ENCODE measurements at regions not wholly inside any gene's neighbourhood (a gene's known extent, or its start where the extent isn't known, plus 50 kb on each side); places are given as distances from the start of the nearest gene placed in this dataset.

DNA sequence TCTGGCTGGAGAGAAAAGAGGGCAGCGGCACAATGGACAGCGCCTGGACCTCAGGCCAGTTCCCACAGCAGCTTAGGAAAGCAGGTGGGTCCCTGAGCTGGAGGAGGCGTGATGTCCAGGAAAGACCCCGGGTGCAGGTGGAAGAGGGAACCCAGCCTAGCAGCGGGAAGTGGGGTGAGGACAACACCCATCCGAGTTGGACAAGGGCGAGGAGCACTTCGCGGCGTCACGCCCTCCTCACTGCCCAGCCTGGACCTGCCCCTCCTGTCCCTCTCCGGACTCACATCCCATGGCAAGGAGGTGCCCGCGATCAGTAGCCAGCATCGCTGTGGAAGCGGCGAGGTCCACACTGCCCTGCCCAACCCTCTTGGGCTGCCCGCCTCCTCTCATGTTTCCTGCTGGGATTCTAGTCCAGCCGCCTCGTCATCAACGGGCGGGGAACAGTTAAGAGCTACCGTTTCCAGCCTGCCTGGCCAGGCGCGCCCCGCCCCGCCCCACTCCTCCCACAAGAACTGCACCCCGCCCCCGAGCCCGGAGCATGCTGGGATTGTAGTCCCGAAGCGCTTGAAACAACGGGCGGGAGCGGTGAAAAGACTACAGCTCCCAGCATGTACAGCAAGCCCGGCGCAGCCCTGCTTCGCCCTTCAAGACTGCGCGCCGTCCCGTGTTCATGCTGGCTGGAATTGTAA lies 930.6 kb upstream of the ZNF722 start:
- no peak overlapping the region for H3K27ac ChIP-seq
- TF ChIP-seq, protein P1, sequence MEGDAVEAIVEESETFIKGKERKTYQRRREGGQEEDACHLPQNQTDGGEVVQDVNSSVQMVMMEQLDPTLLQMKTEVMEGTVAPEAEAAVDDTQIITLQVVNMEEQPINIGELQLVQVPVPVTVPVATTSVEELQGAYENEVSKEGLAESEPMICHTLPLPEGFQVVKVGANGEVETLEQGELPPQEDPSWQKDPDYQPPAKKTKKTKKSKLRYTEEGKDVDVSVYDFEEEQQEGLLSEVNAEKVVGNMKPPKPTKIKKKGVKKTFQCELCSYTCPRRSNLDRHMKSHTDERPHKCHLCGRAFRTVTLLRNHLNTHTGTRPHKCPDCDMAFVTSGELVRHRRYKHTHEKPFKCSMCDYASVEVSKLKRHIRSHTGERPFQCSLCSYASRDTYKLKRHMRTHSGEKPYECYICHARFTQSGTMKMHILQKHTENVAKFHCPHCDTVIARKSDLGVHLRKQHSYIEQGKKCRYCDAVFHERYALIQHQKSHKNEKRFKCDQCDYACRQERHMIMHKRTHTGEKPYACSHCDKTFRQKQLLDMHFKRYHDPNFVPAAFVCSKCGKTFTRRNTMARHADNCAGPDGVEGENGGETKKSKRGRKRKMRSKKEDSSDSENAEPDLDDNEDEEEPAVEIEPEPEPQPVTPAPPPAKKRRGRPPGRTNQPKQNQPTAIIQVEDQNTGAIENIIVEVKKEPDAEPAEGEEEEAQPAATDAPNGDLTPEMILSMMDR (conservative IDR thresholded peaks at IDR 0.05) = no peak

DNA sequence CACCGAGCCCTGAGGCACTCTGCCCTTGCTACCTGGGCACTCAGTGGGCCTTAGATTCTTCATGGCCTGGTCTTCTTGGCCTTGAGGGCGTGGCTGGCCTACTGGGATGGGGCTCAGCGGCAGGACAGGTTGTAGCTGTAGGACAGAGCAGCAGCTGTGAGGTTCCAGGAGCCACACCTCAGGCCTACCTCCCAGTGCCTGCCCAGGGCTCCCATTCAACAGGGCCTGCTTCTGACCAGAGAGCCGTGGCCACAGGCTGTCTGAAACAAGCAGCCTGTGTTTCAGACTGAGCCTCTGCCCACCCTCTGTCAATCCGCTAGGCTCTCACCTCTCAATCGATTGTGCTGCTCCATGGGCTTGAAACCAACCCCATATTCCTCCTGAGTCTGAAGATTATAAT lies 928.0 kb upstream of the ZNF722 start:
- TF ChIP-seq, protein P1 (conservative IDR thresholded peaks at IDR 0.05) = no peak
- no peak overlapping the region for H3K27ac ChIP-seq

DNA sequence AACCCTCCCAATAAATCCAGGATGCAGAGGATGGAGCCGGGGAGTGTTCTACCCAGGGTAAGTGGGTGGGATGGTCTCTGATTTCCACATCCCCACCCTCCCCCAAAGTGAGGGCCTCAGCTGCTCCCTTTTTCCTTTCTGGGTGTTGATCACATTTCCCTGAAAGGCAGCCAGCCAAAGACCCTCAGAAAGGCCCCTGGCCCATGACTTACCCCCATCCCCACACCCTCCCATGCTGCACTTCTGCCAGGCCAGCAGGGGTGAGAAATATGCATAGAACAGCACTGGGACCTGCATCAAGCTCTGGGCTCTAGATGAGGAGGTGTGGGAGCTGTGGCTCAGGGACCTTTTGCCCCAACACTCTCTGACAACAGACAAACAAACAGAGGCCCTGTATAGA lies 927.3 kb upstream of the ZNF722 start:
- TF ChIP-seq, protein P1 (conservative IDR thresholded peaks at IDR 0.05) = no peak

DNA sequence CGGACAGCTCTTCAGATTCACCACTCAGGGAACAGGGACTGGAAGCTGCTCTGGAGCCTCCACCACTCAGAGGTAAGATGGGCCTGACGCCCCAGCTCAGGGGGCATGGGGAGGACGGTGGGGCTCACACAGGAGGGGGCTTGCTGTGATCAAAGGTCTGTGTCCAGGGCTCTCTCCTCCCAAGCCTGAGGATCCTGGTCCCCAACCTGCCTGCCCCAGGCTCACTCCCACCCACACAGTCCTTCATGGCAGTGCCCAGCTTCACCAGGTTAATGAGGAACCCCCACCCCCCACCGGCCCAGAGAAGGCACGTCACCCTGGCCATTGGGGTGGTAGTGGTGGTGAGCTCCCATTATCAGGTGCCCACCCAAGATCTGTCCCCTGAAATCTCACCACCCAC lies 926.7 kb upstream of the ZNF722 start:
- H3K27ac ChIP-seq = no peak overlapping the region
- TF ChIP-seq, protein P1 (conservative IDR thresholded peaks at IDR 0.05) = no peak

More for the DNA sequence above, 927.3 kb upstream of the ZNF722 start:
- no peak overlapping the region for H3K27ac ChIP-seq

DNA sequence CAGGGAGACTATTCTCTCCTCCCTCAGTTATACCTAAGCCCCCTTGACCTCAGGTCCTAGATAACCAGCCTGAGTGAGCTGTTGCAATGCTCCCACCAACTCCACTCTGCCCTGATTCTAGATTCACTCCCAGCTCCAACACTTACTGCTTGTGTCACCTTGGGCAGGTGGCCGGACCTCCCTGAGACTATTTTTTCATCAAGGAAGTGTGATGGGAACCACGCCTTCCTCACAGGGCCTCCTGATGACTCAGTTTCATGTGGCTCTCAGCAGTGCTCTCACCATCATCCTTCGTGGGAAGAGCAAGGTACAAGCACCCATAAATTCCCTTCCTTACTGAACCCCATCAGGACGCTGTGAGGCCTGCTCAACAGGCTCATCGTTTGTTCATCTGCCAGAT lies 925.8 kb upstream of the ZNF722 start:
- no peak overlapping the region for H3K27ac ChIP-seq
- TF ChIP-seq, protein P1 (conservative IDR thresholded peaks at IDR 0.05) = no peak

DNA sequence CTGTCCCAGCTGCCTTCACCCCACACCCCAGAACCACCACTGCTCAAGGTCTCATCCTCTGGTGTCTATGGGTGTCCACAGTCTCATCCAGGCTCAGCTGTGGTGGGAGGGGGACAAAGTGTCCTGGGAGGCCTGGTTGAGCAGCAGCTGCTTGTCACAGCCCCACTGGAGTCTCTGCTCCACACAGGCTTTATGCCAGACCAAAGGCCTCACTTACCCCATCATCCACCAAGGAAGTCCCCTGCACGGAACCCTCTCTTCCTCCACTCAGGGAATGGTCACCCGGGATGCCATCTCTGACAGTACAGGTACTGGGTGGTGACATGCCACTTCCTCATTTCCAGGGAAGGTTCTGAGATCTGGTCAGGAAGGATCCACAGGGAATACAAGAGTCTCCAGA lies 925.4 kb upstream of the ZNF722 start:
- TF ChIP-seq, protein P1 (conservative IDR thresholded peaks at IDR 0.05) = no peak
- no peak overlapping the region for H3K27ac ChIP-seq

DNA sequence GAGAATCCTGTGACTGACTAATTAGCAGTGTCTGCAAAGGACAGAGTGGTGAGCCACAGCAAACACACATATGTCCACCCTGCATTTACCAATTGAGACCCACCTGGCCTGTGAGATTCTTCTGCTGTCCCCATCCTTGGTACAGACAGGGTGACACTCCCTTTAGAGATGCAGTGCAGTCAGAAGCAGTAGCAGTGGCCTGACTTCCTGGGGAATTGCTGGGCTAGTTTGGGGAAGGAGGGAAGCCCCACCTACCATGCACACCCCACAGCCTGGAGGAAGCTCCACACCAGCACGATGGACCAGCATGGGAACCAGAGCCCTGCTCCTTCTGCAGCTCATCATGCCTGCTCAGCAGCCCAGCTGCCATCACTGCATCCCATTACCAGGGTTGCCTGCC lies 924.9 kb upstream of the ZNF722 start:
- H3K27ac ChIP-seq = no peak overlapping the region
- TF ChIP-seq, protein P1 (conservative IDR thresholded peaks at IDR 0.05) = no peak
